ENCODE measurements at regions not wholly inside any gene's neighbourhood (a gene's known extent, or its start where the extent isn't known, plus 50 kb on each side); places are given as distances from the start of the nearest gene placed in this dataset.

DNA sequence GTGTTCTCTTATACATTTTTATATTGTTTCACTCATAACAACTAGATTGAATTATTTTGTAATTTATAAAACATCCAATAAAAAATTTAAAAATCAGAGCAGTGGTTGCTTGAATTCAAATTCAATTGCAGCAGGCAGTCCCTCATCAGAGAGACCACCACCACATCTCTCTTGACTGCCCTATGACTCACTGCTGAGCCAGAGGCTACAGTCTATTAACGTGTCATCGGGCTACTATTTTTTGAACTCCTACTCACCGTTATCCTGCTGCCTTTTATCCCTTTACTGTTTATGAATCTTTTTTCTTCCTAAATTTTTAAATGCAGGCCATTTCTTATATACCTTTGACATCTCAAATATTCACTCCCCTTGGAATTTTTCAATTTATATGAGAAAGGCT is 144.7 kb downstream of the BARHL2 start:
- no peak overlapping the region for H3K27ac ChIP-seq
- no peak for TF ChIP-seq CTCF (IDR thresholded peaks at IDR 0.05)
- DNase-seq = no peak

GRCh38 chr1:90568436-90568835 is 148.7 kb downstream of the BARHL2 start:
- H3K4me3 ChIP-seq = no peak overlapping the region
- intact Hi-C loops (cut with DNase I) = no loop called here
- H3K4me1 ChIP-seq = no peaks in the 10 kb centered on the region
- no peaks in the 10 kb centered on the region for H3K27me3 ChIP-seq (ENCODE audit: low read depth)
- ATAC-seq = no peak
- H3K9me3 ChIP-seq = no peaks in the 10 kb centered on the region
- no peak overlapping the region for H3K27ac ChIP-seq
- no peaks in the 10 kb centered on the region for H3K36me3 ChIP-seq
- no peak for TF ChIP-seq CTCF (IDR thresholded peaks at IDR 0.05)
- no peak for DNase-seq

More for the DNA sequence above, 144.7 kb downstream of the BARHL2 start:
- no peaks in the 10 kb centered on the region for H3K4me1 ChIP-seq
- H3K9me3 ChIP-seq = no peaks in the 10 kb centered on the region
- H3K36me3 ChIP-seq = no peaks in the 10 kb centered on the region
- H3K4me3 ChIP-seq = no peak overlapping the region
- no peaks in the 10 kb centered on the region for H3K27me3 ChIP-seq (ENCODE audit: low read depth)
- intact Hi-C loops (cut with DNase I) = no loop called here
- no peak for ATAC-seq

- H3K4me1 ChIP-seq = no peaks in the 10 kb centered on the region
- H3K4me3 ChIP-seq = no peak overlapping the region
- no peak for TF ChIP-seq CTCF (IDR thresholded peaks at IDR 0.05)
- no peaks in the 10 kb centered on the region for H3K9me3 ChIP-seq
- H3K27me3 ChIP-seq (ENCODE audit: low read depth) = no peaks in the 10 kb centered on the region
- ATAC-seq (no peak), DNase-seq (no peak)
- intact Hi-C loops (cut with DNase I) = no loop called here
- no peak overlapping the region for H3K27ac ChIP-seq
- H3K36me3 ChIP-seq = no peaks in the 10 kb centered on the region
Measured at GRCh38 chr1:90564164-90564563, 152.9 kb downstream of the BARHL2 start.

GRCh38 chr1:90562892-90563291 is 154.2 kb downstream of the BARHL2 start:
- Histone ChIP-seq H3K9me3 (no peaks in the 10 kb centered on the region), H3K4me3 (no peak overlapping the region), H3K27me3 (ENCODE audit: low read depth) (no peaks in the 10 kb centered on the region), H3K27ac (no peak overlapping the region), H3K4me1 (no peaks in the 10 kb centered on the region), H3K36me3 (no peaks in the 10 kb centered on the region)
- intact Hi-C loops (cut with DNase I) = no loop called here
- no peak for ATAC-seq
- TF ChIP-seq CTCF (IDR thresholded peaks at IDR 0.05) = no peak
- DNase-seq = no peak

- H3K27me3 ChIP-seq (ENCODE audit: low read depth) = no peaks in the 10 kb centered on the region
- no peak for TF ChIP-seq CTCF (IDR thresholded peaks at IDR 0.05)
- H3K36me3 ChIP-seq = no peaks in the 10 kb centered on the region
- no peak overlapping the region for H3K4me3 ChIP-seq
- DNase-seq (no peak), ATAC-seq (no peak)
- no peak overlapping the region for H3K27ac ChIP-seq
- intact Hi-C loops (cut with DNase I) = no loop called here
- no peaks in the 10 kb centered on the region for H3K9me3 ChIP-seq
- H3K4me1 ChIP-seq = no peaks in the 10 kb centered on the region
Measured at GRCh38 chr1:90561911-90562310, 155.2 kb downstream of the BARHL2 start.
